Cardiac muscle cell (in vitro differentiated cells and primary cell): ENCODE measurements at regions not wholly inside any gene's neighbourhood (a gene's known extent, or its start where the extent isn't known, plus 50 kb on each side); places are given as distances from the start of the nearest gene placed in this dataset.
A peak's percentile ranks its signal among the peaks of the same experiment; 100 is the strongest.

Experiments used
- DNase-seq, 2 donors: peaks; one replicate each; pipeline versions ENCODE4 v3.0.0 to v3.0.0-alpha.2; 2010 to 2017; ENCODE audit warnings: low read depth in 1 of 2, low spot score in 1 of 2
- H3K27ac ChIP-seq: fragments of 200-600 bp; sonication (generic); 2 replicates; pipeline ENCODE4 v1.5.1; 2016
- H3K27me3 ChIP-seq: fragments of 200-600 bp; sonication (generic); 2 replicates; pipeline ENCODE4 v1.6.0; 2016; ENCODE audit warnings: control low read depth
- H3K36me3 ChIP-seq: fragments of 200-600 bp; sonication (generic); 2 replicates; pipeline ENCODE4 v1.5.1; 2016; ENCODE audit warnings: control low read depth
- H3K4me1 ChIP-seq: fragments of 200-600 bp; sonication (generic); 2 replicates; pipeline ENCODE4 v1.8.1; 2017; ENCODE audit warnings: low read depth, mild to moderate bottlenecking, mixed run types
- H3K4me3 ChIP-seq: fragments of 200-600 bp; sonication (generic); 2 replicates; pipeline ENCODE4 v1.5.1; 2016; ENCODE audit warnings: mild to moderate bottlenecking
- H3K9me3 ChIP-seq: fragments of 200-600 bp; sonication (generic); 2 replicates; pipeline ENCODE4 v1.5.1; 2017; ENCODE audit warnings: low read depth, mild to moderate bottlenecking, control low read depth
- CTCF ChIP-seq: IDR thresholded peaks from 2 replicates; pipeline ENCODE4 v1.5.1; 2012; ENCODE audit warnings: low read depth, mild to moderate bottlenecking, low read length

- H3K4me1 ChIP-seq = no peaks in the 10 kb centered on the region
Measured at GRCh38 chr4:11768251-11768972, 339.7 kb upstream of the HS3ST1 start.

GRCh38 chr4:11765849-11766453, 337.3 kb upstream of the HS3ST1 start:
- H3K36me3 ChIP-seq = no peaks in the 10 kb centered on the region
- peak; percentile 60 to 70 for DNase-seq
- no peak overlapping the region for H3K27ac ChIP-seq
- H3K27me3 ChIP-seq = no peaks in the 10 kb centered on the region
- TF ChIP-seq CTCF = peak; percentile 77
- H3K4me3 ChIP-seq = no peak overlapping the region
- H3K9me3 ChIP-seq = no peaks in the 10 kb centered on the region
- H3K4me1 ChIP-seq = no peaks in the 10 kb centered on the region

More at GRCh38 chr4:11768251-11768972, 339.7 kb upstream of the HS3ST1 start:
- Histone ChIP-seq H3K27ac (no peak overlapping the region), H3K36me3 (no peaks in the 10 kb centered on the region), H3K9me3 (no peaks in the 10 kb centered on the region), H3K4me3 (no peak overlapping the region), H3K27me3 (no peaks in the 10 kb centered on the region)
- peak in 1 of 2 donors; percentile 73 for DNase-seq
- TF ChIP-seq CTCF = no peak

- no peaks in the 10 kb centered on the region for H3K9me3 ChIP-seq
- DNase-seq = peak in 1 of 2 donors; percentile 89
- TF ChIP-seq CTCF = no peak
- no peaks in the 10 kb centered on the region for H3K27me3 ChIP-seq
- no peaks in the 10 kb centered on the region for H3K36me3 ChIP-seq
- H3K4me1 ChIP-seq = no peaks in the 10 kb centered on the region
- no peak overlapping the region for H3K27ac ChIP-seq
- H3K4me3 ChIP-seq = no peak overlapping the region
Measured at GRCh38 chr4:11748164-11748872, 319.6 kb upstream of the HS3ST1 start.

GRCh38 chr4:11746734-11747133, 318.0 kb upstream of the HS3ST1 start:
- TF ChIP-seq CTCF = no peak
- Histone ChIP-seq H3K9me3 (no peaks in the 10 kb centered on the region), H3K27me3 (no peaks in the 10 kb centered on the region), H3K27ac (no peak overlapping the region), H3K4me3 (no peak overlapping the region), H3K4me1 (no peaks in the 10 kb centered on the region), H3K36me3 (no peaks in the 10 kb centered on the region)
- DNase-seq = peak in 1 of 2 donors; percentile 15

GRCh38 chr4:11743976-11744375, 315.3 kb upstream of the HS3ST1 start:
- Histone ChIP-seq H3K36me3 (no peaks in the 10 kb centered on the region), H3K4me1 (no peaks in the 10 kb centered on the region), H3K4me3 (no peak overlapping the region), H3K27me3 (no peaks in the 10 kb centered on the region), H3K9me3 (no peaks in the 10 kb centered on the region), H3K27ac (no peak overlapping the region)
- no peak for DNase-seq
- TF ChIP-seq CTCF = no peak
